HG03280 (cell line): ENCODE measurements at regions not wholly inside any gene's neighbourhood (a gene's known extent, or its start where the extent isn't known, plus 50 kb on each side); places are given as distances from the start of the nearest gene placed in this dataset.

ENCODE experiments used
- ATAC-seq: cut with Tn5 transposase; IDR thresholded peaks from one replicate; pipeline ENCODE4 v1.9.1; 2021; ENCODE audit warnings: mild to moderate bottlenecking, moderate library complexity; ENCODE audit not compliant: unreplicated experiment

- ATAC-seq = no peak
Observed at GRCh38 chr5:164005071-164005470, 499.7 kb downstream of the MAT2B start.

- no peak for ATAC-seq
Observed at GRCh38 chr5:164007064-164007463, 501.6 kb downstream of the MAT2B start.

- ATAC-seq = no peak
Observed at GRCh38 chr5:164009621-164010020, 504.2 kb downstream of the MAT2B start.

GRCh38 chr5:164010900-164011299 is 505.5 kb downstream of the MAT2B start:
- no peak for ATAC-seq

- no peak for ATAC-seq
Observed at GRCh38 chr5:164012371-164012770, 507.0 kb downstream of the MAT2B start.

- ATAC-seq = peak; percentile 79
Observed at GRCh38 chr5:164013077-164013670, 507.8 kb downstream of the MAT2B start.

- ATAC-seq = no peak
Observed at GRCh38 chr5:164020116-164020515, 514.7 kb downstream of the MAT2B start.

GRCh38 chr5:164027738-164028137 is 522.3 kb downstream of the MAT2B start:
- no peak for ATAC-seq

GRCh38 chr5:164038128-164038783 is 532.8 kb downstream of the MAT2B start:
- no peak for ATAC-seq

- ATAC-seq = no peak
Observed at GRCh38 chr5:164041105-164041504, 535.7 kb downstream of the MAT2B start.

GRCh38 chr5:164048359-164048926 is 543.0 kb downstream of the MAT2B start:
- no peak for ATAC-seq

- no peak for ATAC-seq
Observed at GRCh38 chr5:164051745-164052144, 546.3 kb downstream of the MAT2B start.

- no peak for ATAC-seq
Observed at GRCh38 chr5:164052536-164053093, 547.2 kb downstream of the MAT2B start.

- ATAC-seq = no peak
Observed at GRCh38 chr5:164053123-164053522, 547.7 kb downstream of the MAT2B start.

- ATAC-seq = no peak
Observed at GRCh38 chr5:164054461-164054860, 549.0 kb downstream of the MAT2B start.

- no peak for ATAC-seq
Observed at GRCh38 chr5:164057121-164057520, 551.7 kb downstream of the MAT2B start.

- ATAC-seq = no peak
Observed at GRCh38 chr5:164058621-164059020, 553.2 kb downstream of the MAT2B start.

GRCh38 chr5:164059471-164059870 is 554.1 kb downstream of the MAT2B start:
- ATAC-seq = no peak

- ATAC-seq = no peak
Observed at GRCh38 chr5:164060786-164061355, 555.5 kb downstream of the MAT2B start.

- ATAC-seq = no peak
Observed at GRCh38 chr5:164062304-164062703, 556.9 kb downstream of the MAT2B start.

GRCh38 chr5:164065266-164065665 is 559.8 kb downstream of the MAT2B start:
- ATAC-seq = no peak

- no peak for ATAC-seq
Observed at GRCh38 chr5:164071671-164072070, 566.3 kb downstream of the MAT2B start.
